ENCODE measurements at regions not wholly inside any gene's neighbourhood (a gene's known extent, or its start where the extent isn't known, plus 50 kb on each side); places are given as distances from the start of the nearest gene placed in this dataset.

DNA sequence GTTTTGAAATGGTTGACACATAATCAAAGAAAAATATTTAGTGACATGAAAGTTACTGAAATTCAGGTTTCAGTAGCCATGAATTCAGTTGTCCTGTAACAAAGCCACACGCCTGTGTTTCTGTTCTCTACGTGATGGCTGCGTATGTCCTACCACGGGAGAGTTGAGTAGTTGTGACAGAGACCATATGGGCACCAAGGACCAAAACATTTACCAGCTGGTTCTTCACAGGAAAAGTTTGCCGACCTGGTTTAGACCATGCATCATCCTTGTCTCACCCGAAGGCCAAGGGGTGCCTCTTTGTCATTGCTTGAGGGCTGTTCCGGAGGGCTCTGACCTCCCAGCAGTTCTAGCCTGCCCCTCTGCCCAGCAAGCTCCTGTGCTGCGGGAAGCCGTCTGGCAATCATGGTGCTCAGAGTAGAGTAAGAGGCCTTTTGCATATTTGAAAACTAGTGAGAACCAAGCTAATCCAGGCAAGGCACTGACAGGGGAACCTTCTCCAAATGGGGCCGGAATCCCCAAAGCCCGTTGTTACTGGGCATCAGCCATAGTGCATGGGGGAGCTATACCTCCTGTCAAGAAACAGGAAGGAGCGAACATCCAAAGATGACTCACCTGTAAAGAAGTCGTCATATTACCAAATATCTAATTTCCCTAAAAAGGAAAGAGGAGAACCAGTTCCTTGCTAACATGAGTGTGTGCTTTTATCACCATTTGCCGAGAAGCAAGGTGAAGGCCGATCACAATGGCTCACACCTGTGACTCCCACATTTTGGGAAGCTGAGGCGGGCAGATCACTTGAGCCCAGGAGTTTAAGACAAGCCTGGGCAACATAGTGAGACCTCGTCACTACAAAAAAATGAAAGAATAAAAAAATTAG is 92.6 kb upstream of the RAB12 start:
- WGBS (ENCODE audit: extremely low coverage, insufficient coverage, insufficient read length) = no CpG with 5 or more reads among the region's 17 CpGs
- Histone ChIP-seq H2BK5ac (ENCODE audit: low read depth, low read length, poor library complexity) (no peak overlapping the region), H2BK120ac (ENCODE audit: insufficient read depth, low read length, poor library complexity) (no peak overlapping the region), H2AFZ (ENCODE audit: insufficient read depth, low read length, poor library complexity) (no peak overlapping the region), H3K9ac (ENCODE audit: low read length) (no peak overlapping the region), H2BK12ac (ENCODE audit: low read length) (no peak overlapping the region), H3K14ac (ENCODE audit: low read length) (no peak overlapping the region), H3K27ac (ENCODE audit: low read depth, low read length) (no peak overlapping the region), H3K9me3 (ENCODE audit: insufficient read depth, low read depth, low read length) (no peaks in the 10 kb centered on the region), H3K36me3 (ENCODE audit: control insufficient read depth in 1 of 2, insufficient read depth in 2 of 2, low read length in 2 of 2) (no peaks in the 10 kb centered on the region), H3K23ac (ENCODE audit: low read length) (no peak overlapping the region), H3K4me1 (ENCODE audit: control insufficient read depth in 1 of 2, insufficient read depth in 2 of 2, low read length in 2 of 2) (no peaks in the 10 kb centered on the region), H3K18ac (ENCODE audit: low read length) (no peak overlapping the region), H4K8ac (ENCODE audit: low read depth, low read length) (no peak overlapping the region), H4K91ac (ENCODE audit: low read depth, low read length) (no peak overlapping the region), H3K79me2 (ENCODE audit: control insufficient read depth, insufficient read depth, low read length, poor library complexity) (no peaks in the 10 kb centered on the region), H2AK5ac (ENCODE audit: low read length) (no peak overlapping the region), H4K12ac (ENCODE audit: low read depth, low read length) (no peak overlapping the region), H3K4me3 (ENCODE audit: low read depth, low read length) (no peak overlapping the region), H3K79me1 (ENCODE audit: low read length) (no peaks in the 10 kb centered on the region), H3K4ac (ENCODE audit: low read depth, low read length) (no peak overlapping the region), H3K27me3 (ENCODE audit: insufficient read depth, low read length) (no peaks in the 10 kb centered on the region), H3K4me2 (ENCODE audit: low read length) (no peak overlapping the region)
- peak in 1 of 2 donors; percentile 6 for DNase-seq

GRCh38 chr18:8517276-8517675 is 92.0 kb upstream of the RAB12 start:
- H3K18ac ChIP-seq (ENCODE audit: low read length) = no peak overlapping the region
- H2AK5ac ChIP-seq (ENCODE audit: low read length) = no peak overlapping the region
- H3K36me3 ChIP-seq (ENCODE audit: control insufficient read depth in 1 of 2, insufficient read depth in 2 of 2, low read length in 2 of 2) = no peaks in the 10 kb centered on the region
- H2BK120ac ChIP-seq (ENCODE audit: insufficient read depth, low read length, poor library complexity) = no peak overlapping the region
- H3K9ac ChIP-seq (ENCODE audit: low read length) = no peak overlapping the region
- DNase-seq = no peak
- no peak overlapping the region for H3K23ac ChIP-seq (ENCODE audit: low read length)
- no CpG with 5 or more reads among the region's 3 CpGs for WGBS (ENCODE audit: extremely low coverage, insufficient coverage, insufficient read length)
- H4K12ac ChIP-seq (ENCODE audit: low read depth, low read length) = no peak overlapping the region
- no peaks in the 10 kb centered on the region for H3K9me3 ChIP-seq (ENCODE audit: insufficient read depth, low read depth, low read length)
- H3K27ac ChIP-seq (ENCODE audit: low read depth, low read length) = no peak overlapping the region
- H3K14ac ChIP-seq (ENCODE audit: low read length) = no peak overlapping the region
- no peak overlapping the region for H4K91ac ChIP-seq (ENCODE audit: low read depth, low read length)
- no peak overlapping the region for H4K8ac ChIP-seq (ENCODE audit: low read depth, low read length)
- H3K79me2 ChIP-seq (ENCODE audit: control insufficient read depth, insufficient read depth, low read length, poor library complexity) = no peaks in the 10 kb centered on the region
- no peak overlapping the region for H3K4ac ChIP-seq (ENCODE audit: low read depth, low read length)
- H3K4me1 ChIP-seq (ENCODE audit: control insufficient read depth in 1 of 2, insufficient read depth in 2 of 2, low read length in 2 of 2) = no peaks in the 10 kb centered on the region
- H3K79me1 ChIP-seq (ENCODE audit: low read length) = no peaks in the 10 kb centered on the region
- no peak overlapping the region for H2BK5ac ChIP-seq (ENCODE audit: low read depth, low read length, poor library complexity)
- H3K27me3 ChIP-seq (ENCODE audit: insufficient read depth, low read length) = no peaks in the 10 kb centered on the region
- no peak overlapping the region for H3K4me3 ChIP-seq (ENCODE audit: low read depth, low read length)
- no peak overlapping the region for H2AFZ ChIP-seq (ENCODE audit: insufficient read depth, low read length, poor library complexity)
- H3K4me2 ChIP-seq (ENCODE audit: low read length) = no peak overlapping the region
- H2BK12ac ChIP-seq (ENCODE audit: low read length) = no peak overlapping the region

DNA sequence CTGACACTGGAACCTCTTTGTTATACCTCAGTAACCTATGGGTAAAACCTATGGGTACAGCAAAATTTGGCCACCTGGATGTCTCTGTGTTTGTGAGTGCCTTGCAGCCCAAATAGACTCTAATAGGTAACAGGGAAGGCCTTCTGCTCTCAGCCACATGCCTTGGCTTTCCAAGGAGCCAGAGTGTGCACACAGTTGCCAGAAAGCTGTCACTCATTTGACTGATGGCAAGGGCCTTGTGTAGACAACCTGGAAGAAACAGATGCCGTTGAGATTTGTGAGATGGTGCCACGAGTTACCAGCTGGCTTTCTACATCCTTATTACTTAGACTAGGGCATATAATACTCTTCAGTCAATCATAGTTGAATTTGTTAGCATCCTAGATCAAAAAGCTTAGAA is 90.1 kb upstream of the RAB12 start:
- DNase-seq = no peak
- H3K27me3 ChIP-seq (ENCODE audit: insufficient read depth, low read length) = no peaks in the 10 kb centered on the region
- no peak overlapping the region for H3K9ac ChIP-seq (ENCODE audit: low read length)
- H3K36me3 ChIP-seq (ENCODE audit: control insufficient read depth in 1 of 2, insufficient read depth in 2 of 2, low read length in 2 of 2) = no peaks in the 10 kb centered on the region
- H3K18ac ChIP-seq (ENCODE audit: low read length) = no peak overlapping the region
- no peaks in the 10 kb centered on the region for H3K79me2 ChIP-seq (ENCODE audit: control insufficient read depth, insufficient read depth, low read length, poor library complexity)
- no peak overlapping the region for H3K27ac ChIP-seq (ENCODE audit: low read depth, low read length)
- no peak overlapping the region for H3K4ac ChIP-seq (ENCODE audit: low read depth, low read length)
- no peak overlapping the region for H3K14ac ChIP-seq (ENCODE audit: low read length)
- H3K4me2 ChIP-seq (ENCODE audit: low read length) = no peak overlapping the region
- no peak overlapping the region for H2BK120ac ChIP-seq (ENCODE audit: insufficient read depth, low read length, poor library complexity)
- WGBS (ENCODE audit: extremely low coverage, insufficient coverage, insufficient read length) = no CpG with 5 or more reads among the region's 2 CpGs
- no peak overlapping the region for H4K12ac ChIP-seq (ENCODE audit: low read depth, low read length)
- H3K4me3 ChIP-seq (ENCODE audit: low read depth, low read length) = no peak overlapping the region
- no peaks in the 10 kb centered on the region for H3K4me1 ChIP-seq (ENCODE audit: control insufficient read depth in 1 of 2, insufficient read depth in 2 of 2, low read length in 2 of 2)
- H3K79me1 ChIP-seq (ENCODE audit: low read length) = no peaks in the 10 kb centered on the region
- H3K23ac ChIP-seq (ENCODE audit: low read length) = no peak overlapping the region
- no peak overlapping the region for H2BK12ac ChIP-seq (ENCODE audit: low read length)
- H3K9me3 ChIP-seq (ENCODE audit: insufficient read depth, low read depth, low read length) = peaks cover 3% of the 10 kb centered on the region
- H4K8ac ChIP-seq (ENCODE audit: low read depth, low read length) = no peak overlapping the region
- H2AFZ ChIP-seq (ENCODE audit: insufficient read depth, low read length, poor library complexity) = no peak overlapping the region
- H2BK5ac ChIP-seq (ENCODE audit: low read depth, low read length, poor library complexity) = no peak overlapping the region
- no peak overlapping the region for H4K91ac ChIP-seq (ENCODE audit: low read depth, low read length)
- H2AK5ac ChIP-seq (ENCODE audit: low read length) = no peak overlapping the region

DNA sequence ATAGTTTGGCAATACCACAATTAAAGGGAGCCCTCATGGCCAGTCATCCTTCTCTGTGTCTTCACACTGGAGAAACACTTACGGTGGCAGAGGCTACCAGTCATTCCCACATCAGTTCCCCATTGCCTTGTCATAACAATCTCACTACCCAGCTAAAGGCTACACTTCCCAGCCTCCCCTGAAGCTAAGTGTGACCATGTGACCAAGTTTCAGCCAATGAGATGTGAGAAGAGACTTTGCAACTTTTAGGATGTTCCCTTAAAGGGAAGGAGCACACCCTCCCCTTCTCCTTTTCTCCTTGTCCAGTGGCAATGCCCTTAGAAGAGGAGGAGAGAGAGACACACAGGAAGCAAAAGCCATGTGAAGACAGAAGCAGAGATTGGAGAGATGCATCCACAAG is 89.0 kb upstream of the RAB12 start:
- H4K91ac ChIP-seq (ENCODE audit: low read depth, low read length) = no peak overlapping the region
- no peak overlapping the region for H3K14ac ChIP-seq (ENCODE audit: low read length)
- DNase-seq = no peak
- no peak overlapping the region for H2AK5ac ChIP-seq (ENCODE audit: low read length)
- no peak overlapping the region for H2BK120ac ChIP-seq (ENCODE audit: insufficient read depth, low read length, poor library complexity)
- no peak overlapping the region for H4K8ac ChIP-seq (ENCODE audit: low read depth, low read length)
- no peak overlapping the region for H3K27ac ChIP-seq (ENCODE audit: low read depth, low read length)
- no peak overlapping the region for H3K4me3 ChIP-seq (ENCODE audit: low read depth, low read length)
- H2BK12ac ChIP-seq (ENCODE audit: low read length) = no peak overlapping the region
- H3K79me2 ChIP-seq (ENCODE audit: control insufficient read depth, insufficient read depth, low read length, poor library complexity) = no peaks in the 10 kb centered on the region
- no peak overlapping the region for H3K18ac ChIP-seq (ENCODE audit: low read length)
- H2AFZ ChIP-seq (ENCODE audit: insufficient read depth, low read length, poor library complexity) = no peak overlapping the region
- peaks cover 3% of the 10 kb centered on the region for H3K9me3 ChIP-seq (ENCODE audit: insufficient read depth, low read depth, low read length)
- H3K36me3 ChIP-seq (ENCODE audit: control insufficient read depth in 1 of 2, insufficient read depth in 2 of 2, low read length in 2 of 2) = no peaks in the 10 kb centered on the region
- H3K9ac ChIP-seq (ENCODE audit: low read length) = no peak overlapping the region
- no peak overlapping the region for H3K23ac ChIP-seq (ENCODE audit: low read length)
- no peaks in the 10 kb centered on the region for H3K79me1 ChIP-seq (ENCODE audit: low read length)
- WGBS (ENCODE audit: extremely low coverage, insufficient coverage, insufficient read length) = no CpG with 5 or more reads among the region's 1 CpG
- H3K4me2 ChIP-seq (ENCODE audit: low read length) = no peak overlapping the region
- H4K12ac ChIP-seq (ENCODE audit: low read depth, low read length) = no peak overlapping the region
- no peaks in the 10 kb centered on the region for H3K27me3 ChIP-seq (ENCODE audit: insufficient read depth, low read length)
- no peak overlapping the region for H2BK5ac ChIP-seq (ENCODE audit: low read depth, low read length, poor library complexity)
- H3K4ac ChIP-seq (ENCODE audit: low read depth, low read length) = no peak overlapping the region
- H3K4me1 ChIP-seq (ENCODE audit: control insufficient read depth in 1 of 2, insufficient read depth in 2 of 2, low read length in 2 of 2) = no peaks in the 10 kb centered on the region

All from trophoblast cell (in vitro differentiated cells and primary cell).